Lower lobe of right lung (tissue), 2 donors: ENCODE measurements at regions not wholly inside any gene's neighbourhood (a gene's known extent, or its start where the extent isn't known, plus 50 kb on each side); places are given as distances from the start of the nearest gene placed in this dataset.

Experiments used
- ATAC-seq, 2 donors: fragments of 200-7000 bp; cut with Tn5 transposase; one replicate each; pipeline ENCODE4 v1.9.1; 2020 to 2022; ENCODE audit warnings: mild to moderate bottlenecking in 2 of 2, moderate library complexity in 2 of 2
- DNase-seq: peaks from one replicate; pipeline ENCODE4 v3.0.0-alpha.2; 2020
- H3K27ac ChIP-seq: fragments of 200-600 bp; one replicate; pipeline ENCODE4 v1.8.0; 2022
- H3K27me3 ChIP-seq: fragments of 200-600 bp; one replicate; pipeline ENCODE4 v1.8.0; 2022; ENCODE audit warnings: low read depth
- H3K36me3 ChIP-seq: fragments of 200-600 bp; one replicate; pipeline ENCODE4 v1.8.0; 2022; ENCODE audit warnings: mild to moderate bottlenecking
- H3K4me1 ChIP-seq: fragments of 200-600 bp; one replicate; pipeline ENCODE4 v1.8.0; 2022
- H3K4me3 ChIP-seq: fragments of 200-600 bp; one replicate; pipeline ENCODE4 v1.8.0; 2022; ENCODE audit warnings: mild to moderate bottlenecking
- H3K9me3 ChIP-seq: fragments of 200-600 bp; one replicate; pipeline ENCODE4 v1.8.0; 2022
- CTCF ChIP-seq: fragments of 200-600 bp; IDR thresholded peaks from one replicate; pipeline ENCODE4 v1.8.0; 2022; ENCODE audit warnings: antibody characterized with exemption, mild to moderate bottlenecking
- intact Hi-C: fragments of 100-400 bp; cut with DNase I; formaldehyde crosslinking; loops from one replicate; pipeline ENCODE4 v1.11.0; 2022
- donor health status: DM: no; HTN: yes; CAD: no; lungs with severe emphysema.

GRCh38 chr5:51665251-51665593, 282.0 kb downstream of the ISL1 start:
- Histone ChIP-seq H3K27ac (no peak overlapping the region), H3K4me1 (no peaks in the 10 kb centered on the region), H3K9me3 (no peaks in the 10 kb centered on the region), H3K27me3 (no peaks in the 10 kb centered on the region), H3K4me3 (no peak overlapping the region), H3K36me3 (no peaks in the 10 kb centered on the region)
- intact Hi-C loops, result no loop called here
- ATAC-seq (no peak), DNase-seq (no peak)
- TF ChIP-seq CTCF, result no peak

- Histone ChIP-seq H3K36me3 (no peaks in the 10 kb centered on the region), H3K27me3 (no peaks in the 10 kb centered on the region), H3K4me1 (no peaks in the 10 kb centered on the region), H3K4me3 (no peak overlapping the region), H3K27ac (no peak overlapping the region), H3K9me3 (no peaks in the 10 kb centered on the region)
- ATAC-seq (no peak), DNase-seq (no peak)
- intact Hi-C loops, result no loop called here
- no peak for TF ChIP-seq CTCF
Observed at GRCh38 chr5:51669095-51669494, 285.8 kb downstream of the ISL1 start.

- intact Hi-C loops, result no loop called here
- Histone ChIP-seq H3K27ac (no peak overlapping the region), H3K27me3 (no peaks in the 10 kb centered on the region), H3K9me3 (no peaks in the 10 kb centered on the region), H3K4me1 (no peaks in the 10 kb centered on the region), H3K4me3 (no peak overlapping the region), H3K36me3 (no peaks in the 10 kb centered on the region)
- ATAC-seq, result no peak
- TF ChIP-seq CTCF, result no peak
- DNase-seq, result no peak
Observed at GRCh38 chr5:51678330-51678729, 295.1 kb downstream of the ISL1 start.

GRCh38 chr5:51679286-51679685, 296.0 kb downstream of the ISL1 start:
- no peaks in the 10 kb centered on the region for H3K36me3 ChIP-seq

GRCh38 chr5:51684794-51685355, 301.6 kb downstream of the ISL1 start:
- ATAC-seq (no peak), DNase-seq (no peak)
- H3K4me1 ChIP-seq, result no peaks in the 10 kb centered on the region
- intact Hi-C loops, result no loop called here
- no peak overlapping the region for H3K4me3 ChIP-seq
- no peaks in the 10 kb centered on the region for H3K9me3 ChIP-seq
- H3K36me3 ChIP-seq, result no peaks in the 10 kb centered on the region
- no peak for TF ChIP-seq CTCF
- H3K27ac ChIP-seq, result no peak overlapping the region
- H3K27me3 ChIP-seq, result no peaks in the 10 kb centered on the region

More at GRCh38 chr5:51679286-51679685, 296.0 kb downstream of the ISL1 start:
- Histone ChIP-seq H3K27me3 (no peaks in the 10 kb centered on the region), H3K4me1 (no peaks in the 10 kb centered on the region), H3K9me3 (no peaks in the 10 kb centered on the region), H3K4me3 (no peak overlapping the region), H3K27ac (no peak overlapping the region)
- intact Hi-C loops, result no loop called here
- DNase-seq (no peak), ATAC-seq (no peak)
- no peak for TF ChIP-seq CTCF

GRCh38 chr5:51685419-51685818, 302.2 kb downstream of the ISL1 start:
- ATAC-seq (no peak), DNase-seq (no peak)
- no peaks in the 10 kb centered on the region for H3K36me3 ChIP-seq
- no peak for TF ChIP-seq CTCF
- no peaks in the 10 kb centered on the region for H3K27me3 ChIP-seq
- no peaks in the 10 kb centered on the region for H3K9me3 ChIP-seq
- intact Hi-C loops, result no loop called here
- no peaks in the 10 kb centered on the region for H3K4me1 ChIP-seq
- H3K4me3 ChIP-seq, result no peak overlapping the region
- H3K27ac ChIP-seq, result no peak overlapping the region
